C4-2B (cell line): ENCODE measurements at regions not wholly inside any gene's neighbourhood (a gene's known extent, or its start where the extent isn't known, plus 50 kb on each side); places are given as distances from the start of the nearest gene placed in this dataset.

Source experiments
- H3K27ac ChIP-seq: fragments of 450-650 bp; 2 replicates; pipeline ENCODE4 v1.5.1; 2017
- ZFX ChIP-seq: fragments of 450-650 bp; IDR thresholded peaks from 2 replicates; pipeline ENCODE4 v1.6.1; 2017
- TF ChIP-seq, protein P1 (sequence below): fragments of 450-650 bp; conservative IDR thresholded peaks from 2 replicates; pipeline ENCODE4 v1.5.1; 2017; ENCODE audit warnings: mild to moderate bottlenecking

DNA sequence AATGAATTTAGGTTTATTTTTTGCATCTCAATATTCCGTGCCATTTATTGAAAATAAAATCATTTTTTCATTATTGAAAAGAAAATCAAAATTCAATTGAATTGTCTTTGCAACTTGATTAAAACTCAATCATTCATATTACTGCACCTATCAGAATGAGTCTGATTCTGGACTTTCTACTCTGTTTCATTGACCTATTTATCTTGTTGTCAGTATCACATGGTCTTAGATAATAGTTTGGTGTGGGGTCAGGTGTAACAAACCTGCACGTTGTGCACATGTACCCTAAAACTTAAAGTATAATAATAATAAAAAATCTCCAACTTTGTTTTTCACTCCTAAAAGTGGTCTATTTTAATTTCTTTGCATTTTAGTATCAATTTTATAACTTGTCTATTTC is 422.9 kb downstream of the RAD51AP2 start:
- no peak for TF ChIP-seq ZFX
- TF ChIP-seq, protein P1, sequence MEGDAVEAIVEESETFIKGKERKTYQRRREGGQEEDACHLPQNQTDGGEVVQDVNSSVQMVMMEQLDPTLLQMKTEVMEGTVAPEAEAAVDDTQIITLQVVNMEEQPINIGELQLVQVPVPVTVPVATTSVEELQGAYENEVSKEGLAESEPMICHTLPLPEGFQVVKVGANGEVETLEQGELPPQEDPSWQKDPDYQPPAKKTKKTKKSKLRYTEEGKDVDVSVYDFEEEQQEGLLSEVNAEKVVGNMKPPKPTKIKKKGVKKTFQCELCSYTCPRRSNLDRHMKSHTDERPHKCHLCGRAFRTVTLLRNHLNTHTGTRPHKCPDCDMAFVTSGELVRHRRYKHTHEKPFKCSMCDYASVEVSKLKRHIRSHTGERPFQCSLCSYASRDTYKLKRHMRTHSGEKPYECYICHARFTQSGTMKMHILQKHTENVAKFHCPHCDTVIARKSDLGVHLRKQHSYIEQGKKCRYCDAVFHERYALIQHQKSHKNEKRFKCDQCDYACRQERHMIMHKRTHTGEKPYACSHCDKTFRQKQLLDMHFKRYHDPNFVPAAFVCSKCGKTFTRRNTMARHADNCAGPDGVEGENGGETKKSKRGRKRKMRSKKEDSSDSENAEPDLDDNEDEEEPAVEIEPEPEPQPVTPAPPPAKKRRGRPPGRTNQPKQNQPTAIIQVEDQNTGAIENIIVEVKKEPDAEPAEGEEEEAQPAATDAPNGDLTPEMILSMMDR: no peak
- H3K27ac ChIP-seq: no peak overlapping the region

DNA sequence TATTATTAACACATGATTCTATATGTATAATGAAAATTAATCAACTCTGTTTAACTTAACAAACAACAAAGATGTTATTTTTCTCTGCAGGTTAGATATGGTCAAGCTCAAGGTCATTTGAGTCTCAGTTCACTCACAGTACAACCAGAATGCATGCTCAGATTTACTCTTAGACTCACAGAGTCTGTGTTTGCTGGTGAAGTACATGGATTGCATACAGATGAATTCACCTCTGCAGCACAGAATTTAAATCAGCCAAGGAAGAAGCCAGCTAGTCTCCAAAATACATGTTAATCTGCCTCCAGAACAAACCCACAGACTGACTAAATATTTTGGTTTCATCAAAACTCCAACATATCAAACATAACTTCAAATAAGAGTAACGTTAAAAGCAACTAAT is 424.5 kb downstream of the RAD51AP2 start:
- TF ChIP-seq, protein P1: no peak
- no peak for TF ChIP-seq ZFX
- no peak overlapping the region for H3K27ac ChIP-seq

DNA sequence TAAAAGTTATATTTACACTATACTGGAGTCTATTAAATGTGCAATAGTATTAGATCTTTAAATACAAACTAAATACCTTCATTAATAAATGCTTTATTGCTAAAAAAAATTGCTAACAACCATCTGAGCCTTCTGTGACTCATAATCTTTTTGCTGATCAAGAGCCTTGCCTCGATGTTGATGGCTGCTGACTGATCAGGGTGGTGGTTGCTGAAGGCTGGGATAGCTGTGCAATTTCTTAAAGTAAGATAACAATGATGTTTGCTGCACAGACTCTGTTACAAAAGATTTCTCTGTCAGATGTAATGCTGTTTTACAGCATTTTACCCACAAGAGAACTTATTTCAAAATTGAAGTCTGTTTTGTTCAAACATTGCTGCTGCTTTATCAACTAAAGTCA is 421.4 kb upstream of the CYRIA start:
- TF ChIP-seq, protein P1: no peak
- TF ChIP-seq ZFX: no peak
- H3K27ac ChIP-seq: no peak overlapping the region

DNA sequence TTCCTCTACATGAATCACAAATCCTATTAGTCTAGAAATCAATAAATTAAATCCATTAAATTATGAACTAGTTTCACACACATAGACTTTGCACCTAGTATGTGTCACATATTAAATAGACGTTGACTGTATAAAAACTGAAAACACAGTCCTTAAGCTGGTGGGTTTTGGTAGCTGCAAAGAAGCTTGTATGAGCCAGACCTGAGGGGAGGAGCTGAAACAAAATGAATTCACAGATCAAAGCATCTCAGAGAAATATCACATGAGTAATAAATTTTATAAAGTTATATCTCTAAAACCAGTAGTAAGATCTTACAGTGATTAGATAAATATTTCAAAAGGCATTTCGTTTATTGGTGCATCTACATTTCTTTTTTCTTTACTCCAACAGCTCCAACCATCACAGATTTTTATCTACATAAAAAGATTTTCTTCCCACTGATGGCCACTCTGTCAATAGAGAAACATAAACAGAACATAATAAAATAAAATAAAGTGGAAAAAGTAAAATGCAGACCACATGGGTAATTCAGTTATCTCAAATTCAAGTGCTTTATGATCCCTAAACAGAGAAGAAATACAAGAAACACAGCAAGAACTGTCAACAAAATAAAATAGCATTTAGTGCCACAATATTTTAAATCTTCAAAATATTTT is 420.0 kb upstream of the CYRIA start:
- H3K27ac ChIP-seq: no peak overlapping the region
- no peak for TF ChIP-seq ZFX
- TF ChIP-seq, protein P1: no peak

DNA sequence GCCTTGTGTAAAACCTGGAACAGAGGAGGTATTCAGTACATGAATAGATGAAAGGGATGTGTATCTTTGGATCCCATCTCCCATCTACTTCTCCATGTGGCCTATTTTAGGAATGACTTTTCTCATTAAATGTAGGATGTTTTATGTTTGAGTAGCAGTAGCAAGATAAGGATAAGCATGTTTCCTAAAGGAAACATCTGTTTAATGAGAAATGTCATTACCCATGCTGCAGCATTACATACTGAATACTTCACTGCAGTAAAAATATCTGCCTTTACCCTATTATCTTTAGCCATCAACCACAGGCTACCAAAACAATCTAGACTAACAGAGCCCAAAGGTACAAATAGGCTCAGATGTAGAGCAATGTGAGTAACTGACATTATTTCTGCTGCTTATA is 419.2 kb upstream of the CYRIA start:
- no peak overlapping the region for H3K27ac ChIP-seq
- TF ChIP-seq, protein P1: no peak
- no peak for TF ChIP-seq ZFX

DNA sequence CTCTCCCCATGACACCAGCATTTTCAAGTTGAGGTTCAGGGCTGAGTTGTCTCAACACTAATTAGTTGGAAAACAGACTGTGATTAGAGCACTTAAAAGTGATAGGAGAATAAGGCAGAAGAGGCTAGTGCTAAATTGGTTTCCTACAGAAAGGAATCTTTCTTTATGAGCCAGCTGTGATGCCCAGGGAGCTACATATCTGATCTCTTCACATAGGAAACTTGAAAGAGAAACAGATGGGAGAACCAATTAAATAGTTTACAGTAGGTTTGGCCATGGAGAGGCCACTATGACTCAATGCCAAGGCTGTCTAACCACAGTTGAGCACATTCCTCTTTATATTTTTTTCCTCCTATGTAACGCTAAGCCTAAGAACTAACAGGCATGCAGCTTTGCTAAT is 418.3 kb upstream of the CYRIA start:
- H3K27ac ChIP-seq: no peak overlapping the region
- TF ChIP-seq, protein P1: no peak
- no peak for TF ChIP-seq ZFX

DNA sequence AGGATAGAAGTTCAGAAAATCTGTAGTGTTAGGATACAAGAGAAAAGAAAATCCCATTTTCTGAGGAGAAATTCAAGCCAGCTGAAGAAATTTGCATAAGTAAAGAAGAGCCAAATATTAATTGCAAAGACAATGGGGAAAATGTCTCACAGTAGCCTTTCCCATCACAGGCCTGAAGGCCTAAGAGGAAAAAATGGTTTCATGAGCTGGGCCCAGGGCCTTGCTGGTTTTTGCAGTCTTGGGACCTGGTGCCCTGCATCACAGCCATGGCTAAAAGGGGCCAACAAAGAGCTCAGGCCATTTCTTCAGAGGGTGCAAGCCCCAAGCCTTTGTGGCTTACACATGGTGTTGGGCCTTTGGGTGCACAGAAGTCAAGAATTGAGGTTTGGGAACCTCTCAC is 413.6 kb upstream of the CYRIA start:
- no peak overlapping the region for H3K27ac ChIP-seq
- no peak for TF ChIP-seq ZFX
- TF ChIP-seq, protein P1: no peak
